ENCODE measurements at regions not wholly inside any gene's neighbourhood (a gene's known extent, or its start where the extent isn't known, plus 50 kb on each side); places are given as distances from the start of the nearest gene placed in this dataset.

DNA sequence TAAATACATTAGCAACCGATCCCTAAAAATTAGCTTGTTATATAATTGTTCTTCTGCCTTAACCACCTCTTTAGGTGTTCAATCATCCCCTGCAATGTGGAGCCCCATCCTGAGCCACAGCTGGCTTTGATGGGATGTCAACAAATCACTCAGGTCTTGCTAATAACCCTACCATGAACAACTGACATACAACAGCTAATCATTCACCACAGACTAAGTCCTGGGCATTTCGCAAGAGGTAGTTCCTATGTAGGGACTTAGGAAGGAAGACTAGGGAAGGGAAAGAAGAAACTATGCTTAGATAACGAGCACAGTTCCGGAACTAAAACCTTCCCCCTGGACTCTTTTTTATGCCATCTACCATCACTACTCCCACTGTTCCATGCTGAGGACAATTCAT, 63.6 kb upstream of the PTCHD1 start:
- no peak for TF ChIP-seq POLR2A (IDR thresholded peaks at IDR 0.05)
- TF ChIP-seq, protein P1, sequence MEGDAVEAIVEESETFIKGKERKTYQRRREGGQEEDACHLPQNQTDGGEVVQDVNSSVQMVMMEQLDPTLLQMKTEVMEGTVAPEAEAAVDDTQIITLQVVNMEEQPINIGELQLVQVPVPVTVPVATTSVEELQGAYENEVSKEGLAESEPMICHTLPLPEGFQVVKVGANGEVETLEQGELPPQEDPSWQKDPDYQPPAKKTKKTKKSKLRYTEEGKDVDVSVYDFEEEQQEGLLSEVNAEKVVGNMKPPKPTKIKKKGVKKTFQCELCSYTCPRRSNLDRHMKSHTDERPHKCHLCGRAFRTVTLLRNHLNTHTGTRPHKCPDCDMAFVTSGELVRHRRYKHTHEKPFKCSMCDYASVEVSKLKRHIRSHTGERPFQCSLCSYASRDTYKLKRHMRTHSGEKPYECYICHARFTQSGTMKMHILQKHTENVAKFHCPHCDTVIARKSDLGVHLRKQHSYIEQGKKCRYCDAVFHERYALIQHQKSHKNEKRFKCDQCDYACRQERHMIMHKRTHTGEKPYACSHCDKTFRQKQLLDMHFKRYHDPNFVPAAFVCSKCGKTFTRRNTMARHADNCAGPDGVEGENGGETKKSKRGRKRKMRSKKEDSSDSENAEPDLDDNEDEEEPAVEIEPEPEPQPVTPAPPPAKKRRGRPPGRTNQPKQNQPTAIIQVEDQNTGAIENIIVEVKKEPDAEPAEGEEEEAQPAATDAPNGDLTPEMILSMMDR (IDR thresholded peaks at IDR 0.05), result no peak
